Panc1 (cell line): ENCODE measurements at regions not wholly inside any gene's neighbourhood (a gene's known extent, or its start where the extent isn't known, plus 50 kb on each side); places are given as distances from the start of the nearest gene placed in this dataset.

Experiments used
- POLR2AphosphoS5 ChIP-seq: IDR thresholded peaks from 2 replicates; pipeline ENCODE4 v1.6.1; 2012; ENCODE audit warnings: mild to moderate bottlenecking, low read depth, low read length, moderate library complexity
- TCF7L2 ChIP-seq: IDR thresholded peaks from 2 replicates; pipeline ENCODE4 v1.6.1; 2011; ENCODE audit warnings: mild to moderate bottlenecking, low read depth, low read length, inconsistent platforms
- TF ChIP-seq, protein P1 (sequence below): fragments of 450-650 bp; IDR thresholded peaks from 2 replicates; pipeline ENCODE4 v1.5.1; 2017; ENCODE audit warnings: mild to moderate bottlenecking
- TF ChIP-seq, protein P2 (sequence below), 2 experiments: IDR thresholded peaks; 2 replicates each; pipeline ENCODE4 v1.6.1; 2011 to 2012; ENCODE audit warnings: low read depth in 2 of 2, control low read depth in 1 of 2, low read length in 1 of 2, mild to moderate bottlenecking in 1 of 2, moderate library complexity in 1 of 2; ENCODE audit not compliant: insufficient read depth in 1 of 2

DNA sequence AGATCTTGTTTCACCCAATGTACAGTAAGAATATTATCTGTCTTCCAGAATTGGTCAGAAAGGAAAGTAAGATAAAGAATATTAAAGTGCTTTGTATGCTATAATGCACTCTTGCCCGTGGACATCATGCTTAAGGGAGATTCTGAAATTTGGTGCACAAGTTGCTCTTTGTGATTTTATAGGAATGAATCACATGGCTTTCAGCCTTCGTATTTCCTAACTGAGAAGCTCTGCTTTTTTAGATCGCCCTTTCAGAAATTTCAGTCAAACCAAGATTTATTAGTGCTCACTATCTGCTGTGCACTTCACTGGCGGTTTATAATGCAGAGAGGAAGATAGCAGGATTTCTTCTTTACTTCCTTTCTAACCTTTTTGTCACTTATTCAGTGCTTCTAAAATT, 1248.5 kb upstream of the LRRN3 start:
- TF ChIP-seq, protein P1, sequence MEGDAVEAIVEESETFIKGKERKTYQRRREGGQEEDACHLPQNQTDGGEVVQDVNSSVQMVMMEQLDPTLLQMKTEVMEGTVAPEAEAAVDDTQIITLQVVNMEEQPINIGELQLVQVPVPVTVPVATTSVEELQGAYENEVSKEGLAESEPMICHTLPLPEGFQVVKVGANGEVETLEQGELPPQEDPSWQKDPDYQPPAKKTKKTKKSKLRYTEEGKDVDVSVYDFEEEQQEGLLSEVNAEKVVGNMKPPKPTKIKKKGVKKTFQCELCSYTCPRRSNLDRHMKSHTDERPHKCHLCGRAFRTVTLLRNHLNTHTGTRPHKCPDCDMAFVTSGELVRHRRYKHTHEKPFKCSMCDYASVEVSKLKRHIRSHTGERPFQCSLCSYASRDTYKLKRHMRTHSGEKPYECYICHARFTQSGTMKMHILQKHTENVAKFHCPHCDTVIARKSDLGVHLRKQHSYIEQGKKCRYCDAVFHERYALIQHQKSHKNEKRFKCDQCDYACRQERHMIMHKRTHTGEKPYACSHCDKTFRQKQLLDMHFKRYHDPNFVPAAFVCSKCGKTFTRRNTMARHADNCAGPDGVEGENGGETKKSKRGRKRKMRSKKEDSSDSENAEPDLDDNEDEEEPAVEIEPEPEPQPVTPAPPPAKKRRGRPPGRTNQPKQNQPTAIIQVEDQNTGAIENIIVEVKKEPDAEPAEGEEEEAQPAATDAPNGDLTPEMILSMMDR = no peak
- TF ChIP-seq TCF7L2 (no peak), POLR2AphosphoS5 (no peak)
- TF ChIP-seq, protein P2, sequence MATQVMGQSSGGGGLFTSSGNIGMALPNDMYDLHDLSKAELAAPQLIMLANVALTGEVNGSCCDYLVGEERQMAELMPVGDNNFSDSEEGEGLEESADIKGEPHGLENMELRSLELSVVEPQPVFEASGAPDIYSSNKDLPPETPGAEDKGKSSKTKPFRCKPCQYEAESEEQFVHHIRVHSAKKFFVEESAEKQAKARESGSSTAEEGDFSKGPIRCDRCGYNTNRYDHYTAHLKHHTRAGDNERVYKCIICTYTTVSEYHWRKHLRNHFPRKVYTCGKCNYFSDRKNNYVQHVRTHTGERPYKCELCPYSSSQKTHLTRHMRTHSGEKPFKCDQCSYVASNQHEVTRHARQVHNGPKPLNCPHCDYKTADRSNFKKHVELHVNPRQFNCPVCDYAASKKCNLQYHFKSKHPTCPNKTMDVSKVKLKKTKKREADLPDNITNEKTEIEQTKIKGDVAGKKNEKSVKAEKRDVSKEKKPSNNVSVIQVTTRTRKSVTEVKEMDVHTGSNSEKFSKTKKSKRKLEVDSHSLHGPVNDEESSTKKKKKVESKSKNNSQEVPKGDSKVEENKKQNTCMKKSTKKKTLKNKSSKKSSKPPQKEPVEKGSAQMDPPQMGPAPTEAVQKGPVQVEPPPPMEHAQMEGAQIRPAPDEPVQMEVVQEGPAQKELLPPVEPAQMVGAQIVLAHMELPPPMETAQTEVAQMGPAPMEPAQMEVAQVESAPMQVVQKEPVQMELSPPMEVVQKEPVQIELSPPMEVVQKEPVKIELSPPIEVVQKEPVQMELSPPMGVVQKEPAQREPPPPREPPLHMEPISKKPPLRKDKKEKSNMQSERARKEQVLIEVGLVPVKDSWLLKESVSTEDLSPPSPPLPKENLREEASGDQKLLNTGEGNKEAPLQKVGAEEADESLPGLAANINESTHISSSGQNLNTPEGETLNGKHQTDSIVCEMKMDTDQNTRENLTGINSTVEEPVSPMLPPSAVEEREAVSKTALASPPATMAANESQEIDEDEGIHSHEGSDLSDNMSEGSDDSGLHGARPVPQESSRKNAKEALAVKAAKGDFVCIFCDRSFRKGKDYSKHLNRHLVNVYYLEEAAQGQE (IDR thresholded peaks at IDR 0.05; ENCODE audit: insufficient read depth in 1 of 2, low read depth in 2 of 2, low read length in 1 of 2) = no peak
